ENCODE measurements at regions not wholly inside any gene's neighbourhood (a gene's known extent, or its start where the extent isn't known, plus 50 kb on each side); places are given as distances from the start of the nearest gene placed in this dataset.

- intact Hi-C loops (cut with micrococcal nuclease): no loop called here
- CTCF ChIA-PET: no interaction called here
- no peak overlapping the region for H3K4me3 Mint-ChIP-seq (ENCODE audit: unreplicated experiment)
- H3K27ac Mint-ChIP-seq (ENCODE audit: low read depth, unreplicated experiment): no peak overlapping the region
- POLR2A ChIA-PET: no interaction called here
- BruUV-seq (replicated peaks): no TSS peak
- H3K9me3 Mint-ChIP-seq (ENCODE audit: unreplicated experiment): peaks cover 22% of the 10 kb centered on the region
- peaks cover 14% of the 10 kb centered on the region for H3K27me3 Mint-ChIP-seq (ENCODE audit: insufficient read depth, unreplicated experiment)
- H3K4me1 Mint-ChIP-seq (ENCODE audit: insufficient read depth, unreplicated experiment): peaks cover 9% of the 10 kb centered on the region
- no peak for TF ChIP-seq CTCF (IDR thresholded peaks at IDR 0.05; ENCODE audit: unreplicated experiment)
- H3K36me3 Mint-ChIP-seq (ENCODE audit: insufficient read depth, unreplicated experiment): no peaks in the 10 kb centered on the region
- no peak for DNase-seq (ENCODE audit: unreplicated experiment)
Observed at GRCh38 chr12:115008929-115009328, 325.0 kb upstream of the TBX3 start.

GRCh38 chr12:115004470-115005146 lies 320.6 kb upstream of the TBX3 start:
- Mint-ChIP-seq H3K27ac (ENCODE audit: low read depth, unreplicated experiment) (no peak overlapping the region), H3K27me3 (ENCODE audit: insufficient read depth, unreplicated experiment) (no peaks in the 10 kb centered on the region), H3K4me3 (ENCODE audit: unreplicated experiment) (no peak overlapping the region), H3K4me1 (ENCODE audit: insufficient read depth, unreplicated experiment) (peaks cover 19% of the 10 kb centered on the region), H3K9me3 (ENCODE audit: unreplicated experiment) (no peaks in the 10 kb centered on the region), H3K36me3 (ENCODE audit: insufficient read depth, unreplicated experiment) (no peaks in the 10 kb centered on the region)
- no peak for TF ChIP-seq CTCF (IDR thresholded peaks at IDR 0.05; ENCODE audit: unreplicated experiment)
- BruUV-seq (replicated peaks): no TSS peak
- CTCF ChIA-PET: interaction anchor here (0.6 kb wide), 1 partner anchor 142 kb away, joined by 4 read pairs; no protein-coding TSS in a partner anchor
- intact Hi-C loops (cut with micrococcal nuclease): no loop called here
- POLR2A ChIA-PET: no interaction called here
- DNase-seq (ENCODE audit: unreplicated experiment): peak; percentile 51

- intact Hi-C loops (cut with micrococcal nuclease): no loop called here
- H3K4me1 Mint-ChIP-seq (ENCODE audit: insufficient read depth, unreplicated experiment): peaks cover 22% of the 10 kb centered on the region
- CTCF ChIA-PET: no interaction called here
Observed at GRCh38 chr12:115002434-115002833, 318.5 kb upstream of the TBX3 start.

GRCh38 chr12:115001571-115002180 lies 317.7 kb upstream of the TBX3 start:
- ChIA-PET CTCF (no interaction called here), POLR2A (no interaction called here)
- Mint-ChIP-seq H3K9me3 (ENCODE audit: unreplicated experiment) (no peaks in the 10 kb centered on the region), H3K4me1 (ENCODE audit: insufficient read depth, unreplicated experiment) (peaks cover 22% of the 10 kb centered on the region), H3K27me3 (ENCODE audit: insufficient read depth, unreplicated experiment) (no peaks in the 10 kb centered on the region), H3K4me3 (ENCODE audit: unreplicated experiment) (no peak overlapping the region), H3K27ac (ENCODE audit: low read depth, unreplicated experiment) (no peak overlapping the region), H3K36me3 (ENCODE audit: insufficient read depth, unreplicated experiment) (no peaks in the 10 kb centered on the region)
- no TSS peak for BruUV-seq (replicated peaks)
- no peak for DNase-seq (ENCODE audit: unreplicated experiment)
- intact Hi-C loops (cut with micrococcal nuclease): no loop called here
- TF ChIP-seq CTCF (IDR thresholded peaks at IDR 0.05; ENCODE audit: unreplicated experiment): no peak

More at GRCh38 chr12:115002434-115002833, 318.5 kb upstream of the TBX3 start:
- BruUV-seq (replicated peaks): no TSS peak
- TF ChIP-seq CTCF (IDR thresholded peaks at IDR 0.05; ENCODE audit: unreplicated experiment): no peak
- H3K36me3 Mint-ChIP-seq (ENCODE audit: insufficient read depth, unreplicated experiment): no peaks in the 10 kb centered on the region
- POLR2A ChIA-PET: interaction anchor here (0.6 kb wide), 1 partner anchor 230 kb away, joined by 3 read pairs; no protein-coding TSS in a partner anchor
- H3K9me3 Mint-ChIP-seq (ENCODE audit: unreplicated experiment): no peaks in the 10 kb centered on the region
- no peak overlapping the region for H3K27ac Mint-ChIP-seq (ENCODE audit: low read depth, unreplicated experiment)
- DNase-seq (ENCODE audit: unreplicated experiment): no peak
- H3K4me3 Mint-ChIP-seq (ENCODE audit: unreplicated experiment): no peak overlapping the region
- H3K27me3 Mint-ChIP-seq (ENCODE audit: insufficient read depth, unreplicated experiment): no peaks in the 10 kb centered on the region
